Myocyte (in vitro differentiated cells): ENCODE measurements at regions not wholly inside any gene's neighbourhood (a gene's known extent, or its start where the extent isn't known, plus 50 kb on each side); places are given as distances from the start of the nearest gene placed in this dataset.

ENCODE experiments used
- DNase-seq: peaks from one replicate; pipeline ENCODE4 v3.0.0-alpha.2; 2012; ENCODE audit warnings: low read depth

- DNase-seq, result no peak
These were observed 793.0 kb upstream of the FANCL start for GRCh38 chr2:59034106-59034505.

DNA sequence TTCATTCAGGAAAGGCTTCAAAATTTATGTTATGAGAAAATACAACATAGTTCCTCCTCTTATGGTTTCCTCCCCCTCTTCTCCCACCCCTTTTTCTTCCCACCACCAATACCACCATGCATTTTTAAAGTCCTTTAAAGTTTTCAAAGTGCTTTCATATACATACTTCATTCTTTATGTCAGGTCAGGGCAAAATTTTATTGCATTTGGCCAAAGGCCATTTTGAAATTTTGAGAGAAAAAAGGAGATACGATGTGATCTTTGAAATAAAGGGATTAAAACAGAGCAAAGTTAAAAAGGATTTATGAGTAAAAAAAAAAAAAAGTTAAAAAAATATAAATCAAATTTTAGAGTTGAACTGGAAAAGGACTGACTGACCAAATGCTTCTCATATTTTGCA, 792.5 kb upstream of the FANCL start:
- no peak for DNase-seq

GRCh38 chr2:59032499-59032898, 791.4 kb upstream of the FANCL start:
- no peak for DNase-seq

DNA sequence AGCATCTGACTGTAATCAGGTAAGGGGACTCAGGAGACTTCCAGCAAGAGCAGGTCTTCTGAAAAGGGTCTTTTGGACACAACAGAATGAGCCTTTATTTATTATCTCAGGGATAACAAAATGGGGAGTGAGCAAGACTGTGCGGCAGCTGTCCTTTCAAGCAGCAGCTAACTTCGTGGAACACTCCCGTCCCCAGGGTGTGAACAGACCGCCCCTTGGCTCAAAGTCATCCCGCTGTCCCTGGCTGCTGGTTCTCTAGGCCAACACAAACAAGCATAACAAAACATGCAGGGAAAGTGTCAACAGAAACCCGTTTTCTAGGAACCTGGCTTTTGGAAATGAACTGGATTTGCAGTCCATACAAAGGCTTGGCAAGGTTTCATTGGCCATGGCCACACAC, 787.9 kb upstream of the FANCL start:
- no peak for DNase-seq

DNA sequence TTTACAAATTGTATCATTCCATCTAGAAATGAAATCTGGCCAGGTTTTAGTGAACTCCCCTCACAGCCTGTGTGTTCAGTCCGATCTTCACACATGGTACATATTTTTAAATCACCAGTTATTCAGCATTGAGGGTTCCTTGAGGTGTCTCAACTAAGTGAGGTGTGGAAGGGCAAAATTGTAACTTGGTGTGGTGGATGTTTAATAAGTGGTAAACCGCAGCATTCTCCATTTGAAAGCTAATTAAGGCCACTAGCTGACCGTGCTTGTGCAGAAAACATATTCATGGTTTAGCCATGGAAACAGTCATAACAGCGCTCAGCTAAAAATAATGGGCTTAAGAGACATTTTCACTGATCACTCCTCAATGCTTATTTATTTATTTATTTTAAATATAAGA, 786.2 kb upstream of the FANCL start:
- no peak for DNase-seq

GRCh38 chr2:59025157-59025757, 784.1 kb upstream of the FANCL start:
- DNase-seq, result peak; percentile 5

- no peak for DNase-seq
These were observed 780.7 kb upstream of the FANCL start for GRCh38 chr2:59021786-59022185.

GRCh38 chr2:59019566-59020159, 778.5 kb upstream of the FANCL start:
- DNase-seq, result no peak

- DNase-seq, result no peak
These were observed 777.6 kb upstream of the FANCL start for GRCh38 chr2:59018737-59019136.

DNA sequence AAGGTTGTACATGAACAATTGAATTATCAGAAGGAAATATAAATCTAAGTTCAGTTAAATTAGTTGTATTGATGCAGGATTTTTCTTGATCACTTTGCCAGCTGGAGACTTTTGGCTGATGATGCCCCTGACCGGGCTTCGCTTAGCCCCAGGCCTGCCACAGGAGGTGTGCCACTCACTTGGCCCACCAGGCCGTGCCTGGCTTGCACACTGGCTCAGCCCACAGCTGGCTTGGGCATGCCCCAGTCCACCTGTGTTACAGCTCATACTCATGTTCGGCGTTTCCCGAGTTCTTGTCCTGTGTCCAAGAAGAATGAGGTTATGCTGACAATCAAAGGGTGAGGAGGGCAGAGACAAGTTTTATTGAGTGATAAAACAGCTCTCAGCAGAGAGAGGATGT, 773.9 kb upstream of the FANCL start:
- no peak for DNase-seq

GRCh38 chr2:59012971-59013370, 771.8 kb upstream of the FANCL start:
- DNase-seq, result no peak

DNA sequence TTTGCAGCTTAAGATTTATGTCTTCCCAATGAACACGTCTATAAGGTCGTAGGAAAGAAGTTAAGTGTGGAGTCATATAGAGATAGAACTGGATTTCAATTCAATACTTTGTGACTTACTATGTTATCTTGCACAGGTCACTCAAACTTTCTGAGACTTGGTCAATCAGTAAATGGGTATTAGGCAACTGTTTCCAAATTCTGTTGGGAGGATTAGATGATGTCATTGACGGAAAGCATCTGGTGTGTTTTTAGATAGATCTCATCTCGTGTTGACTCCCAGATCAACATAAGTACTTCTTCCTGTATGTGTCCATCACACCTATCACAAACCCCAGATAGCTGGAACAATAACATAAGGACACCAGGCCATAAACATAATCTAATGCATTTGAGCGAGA, 771.1 kb upstream of the FANCL start:
- DNase-seq, result no peak

- DNase-seq, result no peak
These were observed 767.8 kb upstream of the FANCL start for GRCh38 chr2:59008950-59009349.

- DNase-seq, result no peak
These were observed 764.9 kb upstream of the FANCL start for GRCh38 chr2:59005836-59006615.

- DNase-seq, result no peak
These were observed 763.5 kb upstream of the FANCL start for GRCh38 chr2:59004621-59005020.

DNA sequence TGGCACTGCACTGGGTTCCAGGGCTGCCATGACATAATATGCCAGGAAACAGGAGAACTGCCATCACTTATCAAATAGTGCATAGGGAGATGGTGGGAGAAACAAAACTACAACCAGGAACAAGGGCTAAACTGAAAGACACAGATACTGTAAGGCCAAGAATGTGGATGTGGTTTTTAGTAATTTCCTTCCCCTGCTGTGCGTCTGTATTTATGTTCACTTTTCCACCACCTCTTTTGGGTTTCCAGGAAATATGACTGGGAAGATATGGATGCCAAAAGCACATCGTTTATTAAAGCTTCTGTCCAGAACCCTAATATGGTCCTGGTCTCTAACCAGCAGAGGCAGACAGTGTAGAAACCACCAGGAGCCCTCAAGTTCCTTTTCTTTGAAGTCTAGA, 759.7 kb upstream of the FANCL start:
- DNase-seq, result no peak

GRCh38 chr2:58992062-58992706, 751.1 kb upstream of the FANCL start:
- peak; percentile 2 for DNase-seq

DNA sequence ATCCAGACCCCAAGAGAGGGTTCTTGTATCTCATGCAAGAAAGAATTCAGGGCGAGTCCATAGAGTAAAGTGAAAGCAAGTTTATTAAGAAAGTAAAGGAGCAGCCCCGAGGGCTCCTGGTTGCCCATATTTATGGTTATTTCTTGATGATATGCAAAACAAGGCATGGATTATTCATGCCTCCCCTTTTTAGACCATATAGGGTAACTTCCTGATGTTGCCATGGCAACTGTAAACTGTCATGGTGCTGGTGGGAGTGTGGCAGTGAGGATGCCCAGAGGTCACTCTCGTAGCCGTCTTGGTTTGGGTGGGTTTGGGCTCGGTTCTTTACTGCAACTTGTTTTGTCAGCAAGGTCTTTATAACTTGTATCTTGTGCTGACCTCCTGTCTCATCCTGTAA, 750.2 kb upstream of the FANCL start:
- no peak for DNase-seq

DNA sequence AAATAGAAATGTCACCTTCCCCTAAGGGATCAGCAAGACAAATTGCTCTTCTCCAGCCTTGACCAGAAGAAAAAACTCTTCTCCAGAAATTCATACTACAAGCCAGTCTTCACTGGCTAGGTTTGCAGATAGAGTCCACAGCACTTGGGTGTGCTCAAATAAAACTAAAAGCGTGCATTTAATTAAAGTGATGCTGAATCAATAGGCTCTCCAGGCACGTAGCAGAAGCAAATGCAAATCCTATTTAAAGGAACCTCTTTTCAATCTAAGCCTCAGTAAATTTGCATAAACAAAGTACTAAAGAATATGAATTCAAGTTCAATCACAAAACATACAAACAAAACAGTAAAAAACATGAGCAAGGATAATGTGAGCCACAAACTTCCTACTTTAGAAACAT, 744.4 kb upstream of the FANCL start:
- DNase-seq, result no peak

DNA sequence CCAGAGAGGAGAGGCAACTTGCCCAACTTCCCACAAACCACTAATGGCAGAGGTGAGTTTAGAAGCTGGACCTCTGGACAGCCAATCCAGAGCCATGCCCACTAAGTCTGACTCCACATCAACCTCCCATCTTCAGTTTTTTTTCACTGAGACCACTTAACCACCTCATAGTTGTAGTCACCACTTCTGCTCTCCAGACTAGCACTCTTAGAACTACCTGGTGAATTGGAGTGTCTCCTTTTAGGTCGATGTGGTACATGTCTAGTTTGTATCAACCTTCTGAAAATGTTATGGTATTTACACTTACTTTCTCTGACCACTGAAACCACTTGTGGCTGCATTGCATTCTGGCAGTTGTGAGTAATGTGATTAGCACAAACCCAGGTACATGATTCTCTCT, 743.6 kb upstream of the FANCL start:
- peak; percentile 5 for DNase-seq

- no peak for DNase-seq
These were observed 742.0 kb upstream of the FANCL start for GRCh38 chr2:58983111-58983510.

DNA sequence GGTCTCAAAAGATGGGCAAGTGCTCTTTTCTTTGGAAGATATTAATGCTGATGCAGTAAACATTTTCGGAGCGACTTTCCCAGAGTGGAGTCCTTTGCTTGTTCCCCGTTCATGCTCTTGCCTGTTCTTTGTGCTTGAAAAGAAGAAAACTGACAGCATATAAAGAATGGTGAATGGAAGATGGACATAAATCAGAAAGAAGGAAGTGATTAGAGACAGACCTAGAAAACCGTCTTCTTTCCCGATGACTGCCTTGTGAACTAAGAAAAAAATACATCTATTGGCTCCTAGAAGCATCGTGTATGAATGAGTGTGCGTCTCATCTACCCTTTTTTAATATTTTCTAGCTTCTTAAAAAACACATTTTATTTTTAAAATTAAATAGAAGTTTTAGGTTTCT, 740.1 kb upstream of the FANCL start:
- DNase-seq, result no peak
